WERI-Rb-1 (cell line): ENCODE measurements at regions not wholly inside any gene's neighbourhood (a gene's known extent, or its start where the extent isn't known, plus 50 kb on each side); places are given as distances from the start of the nearest gene placed in this dataset.
"Not testable (repeated sequence)": the region's sequence is repeated elsewhere in the genome, so short reads cannot be mapped to it uniquely, and the experiment has no call there.

ENCODE experiments used
- DNase-seq: peaks from one replicate; pipeline ENCODE4 v3.0.0-alpha.2; 2020
- H3K27ac ChIP-seq: fragments of 250-450 bp; sonication (Bioruptor Pico); 2 replicates; pipeline ENCODE4 v1.5.1; 2020; ENCODE audit warnings: mild to moderate bottlenecking, moderate library complexity
- H3K27me3 ChIP-seq: fragments of 250-450 bp; sonication (Bioruptor Pico); 2 replicates; pipeline ENCODE4 v1.5.1; 2021; ENCODE audit warnings: mild to moderate bottlenecking, low read depth, moderate library complexity; ENCODE audit not compliant: insufficient read depth, severe bottlenecking
- H3K36me3 ChIP-seq: fragments of 250-450 bp; sonication (Bioruptor Pico); 2 replicates; pipeline ENCODE4 v1.5.1; 2020; ENCODE audit warnings: mild to moderate bottlenecking, moderate library complexity
- H3K4me3 ChIP-seq: 2 replicates; pipeline ENCODE4 v1.5.1; 2011; ENCODE audit warnings: low read depth, mild to moderate bottlenecking, control low read depth, low read length
- H3K9me3 ChIP-seq: fragments of 250-450 bp; sonication (Bioruptor Pico); 2 replicates; pipeline ENCODE4 v1.5.1; 2021; ENCODE audit warnings: mild to moderate bottlenecking, moderate library complexity; ENCODE audit not compliant: severe bottlenecking
- CTCF ChIP-seq: IDR thresholded peaks from 2 replicates; pipeline ENCODE4 v1.5.1; 2011; ENCODE audit warnings: low read depth, mild to moderate bottlenecking, control low read depth, inconsistent platforms, low read length

- Histone ChIP-seq H3K9me3 (no peaks in the 10 kb centered on the region), H3K4me3 (no peak overlapping the region), H3K36me3 (no peaks in the 10 kb centered on the region), H3K27me3 (peaks cover 11% of the 10 kb centered on the region), H3K27ac (no peak overlapping the region)
- TF ChIP-seq CTCF, result no peak
- no peak for DNase-seq
Measured at GRCh38 chrX:896256-896655, 265.7 kb downstream of the SHOX start.

- DNase-seq, result no peak
- no peak for TF ChIP-seq CTCF
- H3K27me3 ChIP-seq, result peaks cover 49% of the 10 kb centered on the region
- H3K9me3 ChIP-seq, result peaks cover 8% of the 10 kb centered on the region
- H3K4me3 ChIP-seq, result no peak overlapping the region
- no peaks in the 10 kb centered on the region for H3K36me3 ChIP-seq
- H3K27ac ChIP-seq, result no peak overlapping the region
Measured at GRCh38 chrX:889966-890651, 259.5 kb downstream of the SHOX start.

GRCh38 chrX:887724-888123, 257.1 kb downstream of the SHOX start:
- not testable (repeated sequence) for H3K27ac ChIP-seq, DNase-seq, H3K9me3 ChIP-seq, H3K4me3 ChIP-seq, H3K36me3 ChIP-seq
- peaks cover 65% of the 10 kb centered on the region for H3K27me3 ChIP-seq

GRCh38 chrX:883588-883987, 253.0 kb downstream of the SHOX start:
- Histone ChIP-seq H3K27ac (no peak overlapping the region), H3K4me3 (no peak overlapping the region), H3K36me3 (no peaks in the 10 kb centered on the region), H3K27me3 (peaks cover 46% of the 10 kb centered on the region), H3K9me3 (no peaks in the 10 kb centered on the region)
- no peak for TF ChIP-seq CTCF
- DNase-seq, result no peak

GRCh38 chrX:879756-880698, 249.4 kb downstream of the SHOX start:
- H3K9me3 ChIP-seq, H3K27ac ChIP-seq, H3K4me3 ChIP-seq, DNase-seq, H3K36me3 ChIP-seq: not testable (repeated sequence)
- peaks cover 35% of the 10 kb centered on the region for H3K27me3 ChIP-seq

- no peak for DNase-seq
- Histone ChIP-seq H3K27ac (no peak overlapping the region), H3K9me3 (no peaks in the 10 kb centered on the region), H3K36me3 (no peaks in the 10 kb centered on the region), H3K4me3 (no peak overlapping the region), H3K27me3 (peaks cover 29% of the 10 kb centered on the region)
- TF ChIP-seq CTCF, result no peak
Measured at GRCh38 chrX:874061-874460, 243.5 kb downstream of the SHOX start.
